ENCODE measurements at regions not wholly inside any gene's neighbourhood (a gene's known extent, or its start where the extent isn't known, plus 50 kb on each side); places are given as distances from the start of the nearest gene placed in this dataset.
"Not testable (repeated sequence)": the region's sequence is repeated elsewhere in the genome, so short reads cannot be mapped to it uniquely, and the experiment has no call there.

GRCh38 chr4:126907389-126907788 is 725.4 kb upstream of the INTU start:
- no peak for DNase-seq (ENCODE audit: low spot score)

DNA sequence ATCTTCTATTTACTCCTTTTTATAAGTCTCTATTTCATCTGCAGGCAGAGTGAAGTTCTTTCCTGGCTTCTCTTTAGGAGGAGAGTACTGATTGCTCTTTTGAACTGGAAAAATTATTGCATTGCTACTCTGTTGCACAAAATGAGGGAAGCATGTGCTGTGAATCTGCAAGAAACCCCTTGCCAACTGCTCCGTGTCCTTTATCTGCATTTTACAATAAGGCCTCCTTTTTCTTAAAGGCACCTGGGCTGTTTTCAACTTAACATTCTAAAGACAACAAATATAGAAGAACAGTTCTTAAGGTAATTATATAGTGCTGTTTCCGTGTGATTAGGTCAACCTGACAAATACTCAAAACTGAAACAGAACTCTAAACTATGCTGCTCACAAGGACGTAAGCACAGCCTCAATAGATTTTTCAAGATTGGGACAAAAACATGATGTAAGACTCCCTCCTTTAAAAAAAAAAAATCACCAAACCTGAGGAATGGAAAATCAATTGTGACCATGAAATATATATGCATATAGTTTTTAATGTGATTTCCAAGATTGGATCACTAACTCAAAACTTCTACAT is 716.6 kb upstream of the INTU start:
- DNase-seq (ENCODE audit: low spot score), result no peak

DNA sequence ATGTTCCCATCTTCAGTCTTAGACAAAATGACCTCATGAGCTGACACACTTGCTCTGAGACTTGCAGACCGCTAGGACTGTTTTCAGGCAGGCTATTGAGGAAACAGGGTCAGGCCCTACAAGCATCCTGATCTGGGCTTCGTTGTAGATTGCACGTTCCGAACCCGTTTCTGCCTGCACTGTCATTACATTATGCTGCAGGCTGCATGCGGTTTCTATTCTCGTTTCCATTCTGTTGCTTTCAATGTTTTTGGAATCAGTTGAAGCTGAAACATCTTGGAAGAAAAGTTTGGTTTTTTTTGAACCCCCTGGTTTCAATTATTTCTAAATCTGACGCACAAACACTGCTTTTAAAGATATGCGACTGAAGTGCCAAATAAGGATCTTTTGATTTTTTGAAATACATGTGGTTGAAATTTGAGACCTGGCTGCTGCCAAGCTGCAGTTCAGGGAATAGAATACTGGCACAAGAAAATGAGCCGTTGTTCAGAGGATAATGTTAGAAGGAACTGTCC is 716.1 kb upstream of the INTU start:
- DNase-seq (ENCODE audit: low spot score), result no peak

DNA sequence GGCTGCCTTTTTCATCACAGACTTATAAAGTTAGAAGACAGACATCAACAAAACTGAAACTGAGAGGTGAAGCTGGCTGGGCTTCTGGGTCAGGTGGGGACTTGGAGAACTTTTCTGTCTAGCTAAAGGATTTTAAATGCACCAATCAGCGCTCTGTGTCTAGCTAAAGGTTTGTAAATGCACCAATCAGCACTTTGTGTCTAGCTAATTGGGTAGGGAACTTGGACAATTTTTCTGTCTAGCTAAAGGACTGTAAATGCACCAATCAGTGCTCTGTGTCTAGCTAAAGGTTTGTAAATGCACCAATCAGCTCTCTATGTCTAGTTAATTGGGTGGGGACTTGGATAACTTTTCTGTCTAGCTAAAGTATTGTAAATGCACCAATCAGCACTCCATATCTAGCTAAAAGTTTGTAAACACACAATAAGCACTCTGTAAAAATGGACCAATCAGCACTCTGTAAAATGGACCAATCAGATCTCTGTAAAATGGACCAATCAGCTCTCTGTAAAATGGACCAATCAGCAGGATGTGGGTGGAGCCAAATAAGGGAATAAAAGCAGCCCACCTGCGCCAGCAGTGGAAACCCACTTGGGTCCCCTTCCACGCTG is 710.3 kb upstream of the INTU start:
- DNase-seq (ENCODE audit: low spot score), result not testable (repeated sequence)

- no peak for DNase-seq (ENCODE audit: low spot score)
Measured at GRCh38 chr4:126924237-126924636, 708.5 kb upstream of the INTU start.

- not testable (repeated sequence) for DNase-seq (ENCODE audit: low spot score)
Measured at GRCh38 chr4:126930059-126930458, 702.7 kb upstream of the INTU start.

GRCh38 chr4:126935801-126936200 is 697.0 kb upstream of the INTU start:
- no peak for DNase-seq (ENCODE audit: low spot score)

DNA sequence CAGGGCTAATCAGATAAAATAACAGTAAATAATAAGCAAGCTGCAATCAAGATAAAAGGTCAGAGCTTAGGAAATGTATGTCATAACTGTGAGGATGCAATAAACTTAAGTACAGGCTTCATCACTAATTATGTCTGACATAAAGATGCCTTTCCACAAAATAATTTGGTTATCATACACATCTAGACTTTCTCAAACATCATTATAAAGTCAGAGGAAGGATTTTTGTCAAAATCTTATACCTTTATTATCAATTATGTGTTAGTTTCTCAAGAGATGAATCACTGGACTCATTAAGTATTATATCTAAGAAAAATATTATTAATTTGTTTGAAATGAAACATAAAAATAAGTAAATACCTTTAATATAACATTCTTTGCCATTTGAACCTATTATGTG is 695.4 kb upstream of the INTU start:
- no peak for DNase-seq (ENCODE audit: low spot score)

GRCh38 chr4:126937846-126938422 is 694.8 kb upstream of the INTU start:
- DNase-seq (ENCODE audit: low spot score), result no peak

GRCh38 chr4:126939401-126939800 is 693.4 kb upstream of the INTU start:
- DNase-seq (ENCODE audit: low spot score), result no peak

- DNase-seq (ENCODE audit: low spot score), result no peak
Measured at GRCh38 chr4:126947536-126947935, 685.2 kb upstream of the INTU start.

DNA sequence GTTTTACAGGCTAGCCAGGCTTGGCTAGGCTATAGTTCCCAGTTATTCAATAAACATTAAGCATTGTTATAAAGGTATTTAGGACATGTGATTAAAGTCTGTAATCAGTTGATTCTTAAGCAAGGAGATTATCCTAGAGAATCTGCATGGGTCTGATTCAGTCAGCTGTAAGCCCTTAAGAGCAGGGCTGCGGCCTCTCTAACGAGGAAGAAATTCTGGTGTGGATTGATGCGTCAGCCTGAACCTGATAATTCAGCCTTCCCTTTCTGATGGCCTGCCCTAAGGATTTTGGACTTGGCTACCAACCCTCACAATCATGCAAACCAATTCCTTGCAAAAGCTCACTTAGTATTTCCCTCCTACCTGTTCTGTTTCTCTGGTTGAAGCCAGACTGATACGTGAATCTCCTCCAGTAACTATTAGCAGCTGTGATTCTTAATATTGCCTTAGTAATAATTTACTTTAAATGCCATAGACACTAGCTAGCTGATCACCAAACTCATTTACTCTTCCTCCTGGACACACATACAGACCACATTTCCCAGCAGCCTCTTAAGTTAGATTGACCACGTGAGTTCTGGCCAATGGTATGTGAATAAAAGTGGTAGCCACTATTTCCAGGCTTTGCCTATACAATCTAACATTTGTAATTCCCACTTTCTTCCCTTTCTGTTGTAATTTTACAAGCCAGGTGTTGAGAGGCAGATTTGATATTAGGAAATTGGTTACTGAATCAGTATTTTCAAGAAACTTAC is 678.0 kb upstream of the INTU start:
- no peak for DNase-seq (ENCODE audit: low spot score)

GRCh38 chr4:126955292-126956183 is 677.2 kb upstream of the INTU start:
- no peak for DNase-seq (ENCODE audit: low spot score)

GRCh38 chr4:126956184-126956897 is 676.4 kb upstream of the INTU start:
- no peak for DNase-seq (ENCODE audit: low spot score)

- DNase-seq (ENCODE audit: low spot score), result no peak
Measured at GRCh38 chr4:126957556-126957955, 675.2 kb upstream of the INTU start.

DNA sequence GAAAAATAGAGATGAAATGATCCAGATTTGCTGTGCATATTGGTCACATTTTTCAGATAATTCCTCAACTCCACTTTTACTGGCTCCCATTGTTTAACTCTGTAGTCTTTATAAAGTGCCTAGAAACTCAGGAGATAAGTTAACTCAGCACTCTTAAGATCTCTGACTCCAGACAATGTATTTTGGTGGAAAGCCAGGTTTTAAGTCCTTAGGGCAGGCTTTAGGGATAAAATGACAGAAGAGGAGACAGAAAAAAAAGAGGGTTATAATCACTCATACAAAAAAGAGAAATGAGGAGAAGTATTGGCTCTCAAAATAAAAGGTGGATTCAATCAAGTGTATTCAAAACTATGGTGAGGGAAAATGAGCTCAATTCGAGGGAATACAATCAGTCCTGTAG is 674.8 kb upstream of the INTU start:
- DNase-seq (ENCODE audit: low spot score), result no peak

- DNase-seq (ENCODE audit: low spot score), result no peak
Measured at GRCh38 chr4:126958482-126958881, 674.3 kb upstream of the INTU start.

DNA sequence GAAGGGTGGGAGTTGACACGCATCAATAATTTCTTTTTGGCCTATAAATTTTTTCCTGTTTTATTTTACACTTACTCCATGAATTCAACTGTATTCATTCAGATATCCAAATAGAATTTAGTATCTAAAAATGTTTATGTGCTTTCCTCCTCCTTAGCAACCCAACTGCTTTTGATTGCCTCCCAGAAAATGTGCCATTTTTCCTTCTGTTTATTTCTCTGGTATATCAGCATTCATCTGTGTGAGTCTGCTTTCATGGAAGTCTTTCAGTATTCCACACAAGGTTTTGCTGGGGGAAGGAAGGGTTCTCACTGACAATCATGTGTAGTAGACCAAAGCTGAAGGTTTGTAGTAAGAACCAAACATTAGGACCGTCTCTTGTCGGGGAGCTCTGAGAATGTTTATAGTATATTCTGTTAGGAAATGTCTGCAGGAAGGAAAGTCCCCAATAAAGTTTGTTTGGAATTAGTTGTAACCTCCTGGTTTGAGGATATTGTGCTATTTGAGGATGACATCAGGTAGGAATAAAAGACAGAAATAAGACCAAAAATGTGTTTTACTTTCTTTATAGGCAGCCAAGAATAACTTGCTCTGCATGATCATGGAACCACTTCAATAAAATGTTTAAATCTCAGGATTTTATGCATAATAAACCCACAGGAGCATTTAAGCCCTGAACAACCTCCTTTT is 673.6 kb upstream of the INTU start:
- DNase-seq (ENCODE audit: low spot score), result no peak

- no peak for DNase-seq (ENCODE audit: low spot score)
Measured at GRCh38 chr4:126960760-126961159, 672.0 kb upstream of the INTU start.

GRCh38 chr4:126961661-126962060 is 671.1 kb upstream of the INTU start:
- no peak for DNase-seq (ENCODE audit: low spot score)

All from ureter (tissue), 1 donor.